ENCODE measurements at regions not wholly inside any gene's neighbourhood (a gene's known extent, or its start where the extent isn't known, plus 50 kb on each side); places are given as distances from the start of the nearest gene placed in this dataset.

DNA sequence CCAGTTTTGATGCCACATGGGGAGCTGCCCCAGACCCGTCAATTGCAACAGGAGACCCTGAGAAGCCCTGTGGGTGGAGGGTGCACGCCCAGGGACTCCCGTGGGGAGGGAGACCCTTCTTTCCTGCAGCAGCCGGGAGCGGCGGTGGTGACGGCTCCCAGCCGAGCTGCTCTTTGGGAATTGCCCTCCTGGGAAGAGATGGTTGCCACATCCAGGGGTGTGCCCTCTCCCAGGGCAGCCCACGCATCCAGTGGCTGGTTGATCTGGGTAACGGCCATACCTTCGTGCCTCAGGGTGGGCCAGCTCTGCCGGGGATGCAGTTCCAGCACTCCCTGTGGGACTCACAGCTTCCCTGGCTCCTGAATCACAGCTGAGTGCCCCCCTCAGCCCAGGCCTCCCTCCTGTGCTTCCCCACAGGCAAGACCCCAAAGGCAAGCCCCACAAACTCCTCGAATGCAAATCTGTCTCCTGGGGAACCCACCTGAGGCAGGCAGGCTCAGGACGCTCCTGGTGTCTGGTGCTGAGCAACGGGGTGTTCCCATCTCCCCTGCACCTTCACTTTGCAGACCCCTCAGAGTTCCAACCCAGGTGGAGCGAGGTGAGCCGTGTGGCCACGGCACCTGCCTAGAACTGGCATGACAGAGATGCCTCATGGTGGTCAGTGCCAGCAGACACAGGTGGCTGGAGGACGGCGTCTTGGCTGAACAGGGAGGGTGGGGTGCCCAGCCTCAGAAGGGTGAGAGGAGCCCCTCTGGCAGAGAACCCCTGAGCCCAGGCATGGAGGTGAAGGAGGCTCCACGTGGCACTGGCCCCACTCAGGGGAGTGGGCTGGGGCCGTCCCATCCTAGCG is 1027.4 kb downstream of the BRD1 start:
- H3K9me3 ChIP-seq (ENCODE audit: control insufficient read depth in 1 of 2, low read length in 2 of 2): no peaks in the 10 kb centered on the region
- no peaks in the 10 kb centered on the region for H3K27me3 ChIP-seq (ENCODE audit: low read depth, low read length)
- H3K4me3 ChIP-seq (ENCODE audit: low read depth in 1 of 2, low read length in 2 of 2): no peak overlapping the region
- no peaks in the 10 kb centered on the region for H3K36me3 ChIP-seq (ENCODE audit: control insufficient read depth in 1 of 2, insufficient read depth in 2 of 2, low read length in 2 of 2)
- H3K4me1 ChIP-seq (ENCODE audit: control insufficient read depth in 1 of 2, insufficient read depth in 2 of 2, low read length in 2 of 2): peaks cover 0 to 16% of the 10 kb centered on the region in 2 donors
- H3K27ac ChIP-seq (ENCODE audit: low read length): no peak overlapping the region

DNA sequence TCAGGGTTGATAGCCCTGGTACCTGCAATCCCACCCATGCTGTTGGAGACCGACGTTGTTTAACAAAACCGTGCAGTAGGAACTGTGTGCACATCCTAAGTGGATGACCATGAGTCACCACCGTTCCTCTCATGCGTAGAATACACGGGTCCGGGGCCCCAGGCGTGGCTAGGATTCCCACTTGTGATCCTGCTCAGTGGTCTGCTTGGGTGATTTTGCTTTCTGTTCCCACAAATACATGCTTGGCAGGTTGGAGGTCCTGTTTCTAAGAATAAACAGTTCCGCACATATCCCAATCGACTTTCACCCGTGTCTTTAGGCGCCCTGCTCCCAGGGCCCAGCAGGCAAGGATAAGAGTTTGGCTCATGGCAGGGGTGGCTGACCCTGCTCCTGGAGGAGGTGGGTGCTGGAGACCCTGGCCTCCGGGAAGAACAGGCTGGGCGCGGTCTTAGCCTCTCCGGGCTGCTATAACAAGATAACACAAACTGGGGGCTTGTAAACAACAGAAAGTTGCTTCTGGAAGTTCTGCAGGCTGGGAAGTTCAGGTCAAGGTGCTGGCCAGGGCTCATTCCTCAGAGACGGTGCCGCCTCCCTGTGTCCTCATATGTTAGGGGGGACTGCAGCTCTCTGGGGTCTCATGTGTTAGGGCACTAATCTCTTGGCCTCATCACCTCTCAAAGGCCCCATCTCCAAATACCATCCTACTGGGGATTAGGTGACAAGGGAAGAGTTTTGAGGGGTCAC is 1028.3 kb downstream of the BRD1 start:
- no peak overlapping the region for H3K4me3 ChIP-seq (ENCODE audit: low read depth in 1 of 2, low read length in 2 of 2)
- no peaks in the 10 kb centered on the region for H3K9me3 ChIP-seq (ENCODE audit: control insufficient read depth in 1 of 2, low read length in 2 of 2)
- H3K36me3 ChIP-seq (ENCODE audit: control insufficient read depth in 1 of 2, insufficient read depth in 2 of 2, low read length in 2 of 2): no peaks in the 10 kb centered on the region
- no peak overlapping the region for H3K27ac ChIP-seq (ENCODE audit: low read length)
- peaks cover 0 to 10% of the 10 kb centered on the region in 2 donors for H3K4me1 ChIP-seq (ENCODE audit: control insufficient read depth in 1 of 2, insufficient read depth in 2 of 2, low read length in 2 of 2)
- H3K27me3 ChIP-seq (ENCODE audit: low read depth, low read length): no peaks in the 10 kb centered on the region

GRCh38 chr22:48798281-48799226 is 1029.1 kb downstream of the BRD1 start:
- Histone ChIP-seq H3K36me3 (ENCODE audit: control insufficient read depth in 1 of 2, insufficient read depth in 2 of 2, low read length in 2 of 2) (no peaks in the 10 kb centered on the region), H3K27me3 (ENCODE audit: low read depth, low read length) (no peaks in the 10 kb centered on the region), H3K4me1 (ENCODE audit: control insufficient read depth in 1 of 2, insufficient read depth in 2 of 2, low read length in 2 of 2) (peaks cover 0 to 10% of the 10 kb centered on the region in 2 donors), H3K4me3 (ENCODE audit: low read depth in 1 of 2, low read length in 2 of 2) (no peak overlapping the region), H3K27ac (ENCODE audit: low read length) (no peak overlapping the region), H3K9me3 (ENCODE audit: control insufficient read depth in 1 of 2, low read length in 2 of 2) (peaks cover 0 to 4% of the 10 kb centered on the region in 2 donors)

DNA sequence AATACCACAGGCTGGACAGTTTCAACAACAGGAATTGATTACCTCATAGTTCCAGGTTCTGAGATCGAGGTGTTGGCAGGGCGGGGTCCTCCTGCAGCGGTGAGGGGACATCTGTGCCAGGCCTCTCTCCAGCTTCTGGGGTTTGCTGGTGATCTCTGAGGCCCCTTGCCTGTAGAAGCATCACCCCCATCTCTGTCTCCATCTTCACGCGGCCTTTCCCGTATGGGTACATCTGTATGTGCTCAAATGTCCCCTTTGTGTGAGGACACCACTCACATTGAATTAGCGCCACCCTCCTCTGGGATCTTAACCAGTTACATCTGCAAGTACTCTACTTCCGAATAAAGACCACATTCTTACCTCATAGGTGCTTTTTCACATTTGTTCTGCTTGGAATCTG is 1029.9 kb downstream of the BRD1 start:
- Histone ChIP-seq H3K27me3 (ENCODE audit: low read depth, low read length) (no peaks in the 10 kb centered on the region), H3K36me3 (ENCODE audit: control insufficient read depth in 1 of 2, insufficient read depth in 2 of 2, low read length in 2 of 2) (no peaks in the 10 kb centered on the region), H3K27ac (ENCODE audit: low read length) (no peak overlapping the region), H3K4me1 (ENCODE audit: control insufficient read depth in 1 of 2, insufficient read depth in 2 of 2, low read length in 2 of 2) (peaks cover 0 to 10% of the 10 kb centered on the region in 2 donors), H3K9me3 (ENCODE audit: control insufficient read depth in 1 of 2, low read length in 2 of 2) (peaks cover 0 to 6% of the 10 kb centered on the region in 2 donors), H3K4me3 (ENCODE audit: low read depth in 1 of 2, low read length in 2 of 2) (no peak overlapping the region)

GRCh38 chr22:48796310-48797015 is 1031.2 kb downstream of the BRD1 start:
- Histone ChIP-seq H3K4me3 (ENCODE audit: low read depth in 1 of 2, low read length in 2 of 2) (no peak overlapping the region), H3K27ac (ENCODE audit: low read length) (no peak overlapping the region), H3K9me3 (ENCODE audit: control insufficient read depth in 1 of 2, low read length in 2 of 2) (peaks cover 0 to 8% of the 10 kb centered on the region in 2 donors), H3K27me3 (ENCODE audit: low read depth, low read length) (no peaks in the 10 kb centered on the region), H3K4me1 (ENCODE audit: control insufficient read depth in 1 of 2, insufficient read depth in 2 of 2, low read length in 2 of 2) (peaks cover 0 to 10% of the 10 kb centered on the region in 2 donors), H3K36me3 (ENCODE audit: control insufficient read depth in 1 of 2, insufficient read depth in 2 of 2, low read length in 2 of 2) (no peaks in the 10 kb centered on the region)

DNA sequence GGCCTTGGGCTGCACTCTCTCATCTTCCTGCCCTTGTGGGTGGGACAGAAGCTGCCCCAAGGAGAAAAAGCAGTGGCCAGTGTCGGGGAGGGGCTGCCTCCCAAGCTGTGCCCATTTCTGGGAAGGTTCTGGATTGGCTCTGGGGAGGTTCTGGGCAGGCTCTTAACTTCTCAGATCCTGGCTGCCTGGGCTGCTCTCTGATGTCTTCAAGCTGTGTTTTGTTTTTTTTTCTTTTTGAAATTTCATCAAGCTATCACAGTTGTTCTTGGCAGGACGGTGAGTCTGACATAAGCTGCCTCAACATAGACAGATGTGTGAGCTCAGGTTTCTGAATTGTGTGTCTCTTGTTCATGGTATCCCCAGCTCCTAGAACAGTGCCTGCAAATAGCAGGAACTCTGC is 1032.0 kb downstream of the BRD1 start:
- Histone ChIP-seq H3K27me3 (ENCODE audit: low read depth, low read length) (no peaks in the 10 kb centered on the region), H3K9me3 (ENCODE audit: control insufficient read depth in 1 of 2, low read length in 2 of 2) (peaks cover 0 to 8% of the 10 kb centered on the region in 2 donors), H3K27ac (ENCODE audit: low read length) (no peak overlapping the region), H3K4me3 (ENCODE audit: low read depth in 1 of 2, low read length in 2 of 2) (no peak overlapping the region), H3K4me1 (ENCODE audit: control insufficient read depth in 1 of 2, insufficient read depth in 2 of 2, low read length in 2 of 2) (peaks cover 0 to 10% of the 10 kb centered on the region in 2 donors), H3K36me3 (ENCODE audit: control insufficient read depth in 1 of 2, insufficient read depth in 2 of 2, low read length in 2 of 2) (no peaks in the 10 kb centered on the region)

GRCh38 chr22:48794906-48795305 is 1032.8 kb downstream of the BRD1 start:
- no peaks in the 10 kb centered on the region for H3K36me3 ChIP-seq (ENCODE audit: control insufficient read depth in 1 of 2, insufficient read depth in 2 of 2, low read length in 2 of 2)
- no peak overlapping the region for H3K27ac ChIP-seq (ENCODE audit: low read length)
- no peaks in the 10 kb centered on the region for H3K27me3 ChIP-seq (ENCODE audit: low read depth, low read length)
- H3K4me3 ChIP-seq (ENCODE audit: low read depth in 1 of 2, low read length in 2 of 2): no peak overlapping the region
- H3K4me1 ChIP-seq (ENCODE audit: control insufficient read depth in 1 of 2, insufficient read depth in 2 of 2, low read length in 2 of 2): peaks cover 0 to 10% of the 10 kb centered on the region in 2 donors
- H3K9me3 ChIP-seq (ENCODE audit: control insufficient read depth in 1 of 2, low read length in 2 of 2): peaks cover 0 to 8% of the 10 kb centered on the region in 2 donors

DNA sequence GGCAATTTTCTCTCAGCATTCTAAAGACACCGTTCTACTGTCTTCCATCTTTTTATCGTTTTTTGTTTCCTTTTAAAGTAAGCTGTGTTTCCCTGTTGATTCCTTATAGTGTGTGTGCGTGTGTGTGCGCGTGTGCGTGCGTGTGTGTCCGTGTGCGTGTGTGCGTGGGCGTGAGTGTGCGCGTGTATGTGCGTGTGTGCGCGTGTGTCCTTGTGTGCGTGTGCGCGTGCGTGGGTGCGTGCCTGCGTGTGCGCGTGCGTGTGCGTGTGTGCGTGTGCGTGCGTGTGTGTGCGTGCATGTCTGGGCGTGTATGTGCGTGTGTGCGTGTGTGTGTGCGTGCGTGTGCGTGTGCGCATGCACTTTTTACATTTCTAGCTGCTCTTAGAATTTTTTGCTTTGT is 1033.7 kb downstream of the BRD1 start:
- H3K36me3 ChIP-seq (ENCODE audit: control insufficient read depth in 1 of 2, insufficient read depth in 2 of 2, low read length in 2 of 2): no peaks in the 10 kb centered on the region
- H3K4me1 ChIP-seq (ENCODE audit: control insufficient read depth in 1 of 2, insufficient read depth in 2 of 2, low read length in 2 of 2): peaks cover 0 to 10% of the 10 kb centered on the region in 2 donors
- H3K27ac ChIP-seq (ENCODE audit: low read length): no peak overlapping the region
- peaks cover 0 to 8% of the 10 kb centered on the region in 2 donors for H3K9me3 ChIP-seq (ENCODE audit: control insufficient read depth in 1 of 2, low read length in 2 of 2)
- no peak overlapping the region for H3K4me3 ChIP-seq (ENCODE audit: low read depth in 1 of 2, low read length in 2 of 2)
- H3K27me3 ChIP-seq (ENCODE audit: low read depth, low read length): no peaks in the 10 kb centered on the region

DNA sequence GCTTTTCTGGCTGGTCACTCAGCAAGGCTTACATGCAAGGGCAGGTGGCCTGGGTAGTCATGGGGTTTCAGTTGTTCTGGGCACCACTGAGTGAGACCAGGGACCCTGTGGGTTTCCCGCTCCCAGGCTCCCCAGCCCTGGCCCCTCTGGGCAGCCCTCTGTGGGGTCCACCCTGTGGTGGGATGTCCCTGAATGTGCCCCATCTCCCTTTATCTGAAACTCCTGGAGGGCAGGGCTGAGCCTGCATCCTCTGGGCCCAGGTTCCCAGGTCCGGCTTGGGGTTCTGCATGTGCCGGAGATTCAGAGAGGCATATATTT is 1041.0 kb downstream of the BRD1 start:
- no peaks in the 10 kb centered on the region for H3K27me3 ChIP-seq (ENCODE audit: low read depth, low read length)
- no peaks in the 10 kb centered on the region for H3K9me3 ChIP-seq (ENCODE audit: control insufficient read depth in 1 of 2, low read length in 2 of 2)
- no peaks in the 10 kb centered on the region for H3K4me1 ChIP-seq (ENCODE audit: control insufficient read depth in 1 of 2, insufficient read depth in 2 of 2, low read length in 2 of 2)
- no peaks in the 10 kb centered on the region for H3K36me3 ChIP-seq (ENCODE audit: control insufficient read depth in 1 of 2, insufficient read depth in 2 of 2, low read length in 2 of 2)
- no peak overlapping the region for H3K4me3 ChIP-seq (ENCODE audit: low read depth in 1 of 2, low read length in 2 of 2)
- H3K27ac ChIP-seq (ENCODE audit: low read length): no peak overlapping the region

DNA sequence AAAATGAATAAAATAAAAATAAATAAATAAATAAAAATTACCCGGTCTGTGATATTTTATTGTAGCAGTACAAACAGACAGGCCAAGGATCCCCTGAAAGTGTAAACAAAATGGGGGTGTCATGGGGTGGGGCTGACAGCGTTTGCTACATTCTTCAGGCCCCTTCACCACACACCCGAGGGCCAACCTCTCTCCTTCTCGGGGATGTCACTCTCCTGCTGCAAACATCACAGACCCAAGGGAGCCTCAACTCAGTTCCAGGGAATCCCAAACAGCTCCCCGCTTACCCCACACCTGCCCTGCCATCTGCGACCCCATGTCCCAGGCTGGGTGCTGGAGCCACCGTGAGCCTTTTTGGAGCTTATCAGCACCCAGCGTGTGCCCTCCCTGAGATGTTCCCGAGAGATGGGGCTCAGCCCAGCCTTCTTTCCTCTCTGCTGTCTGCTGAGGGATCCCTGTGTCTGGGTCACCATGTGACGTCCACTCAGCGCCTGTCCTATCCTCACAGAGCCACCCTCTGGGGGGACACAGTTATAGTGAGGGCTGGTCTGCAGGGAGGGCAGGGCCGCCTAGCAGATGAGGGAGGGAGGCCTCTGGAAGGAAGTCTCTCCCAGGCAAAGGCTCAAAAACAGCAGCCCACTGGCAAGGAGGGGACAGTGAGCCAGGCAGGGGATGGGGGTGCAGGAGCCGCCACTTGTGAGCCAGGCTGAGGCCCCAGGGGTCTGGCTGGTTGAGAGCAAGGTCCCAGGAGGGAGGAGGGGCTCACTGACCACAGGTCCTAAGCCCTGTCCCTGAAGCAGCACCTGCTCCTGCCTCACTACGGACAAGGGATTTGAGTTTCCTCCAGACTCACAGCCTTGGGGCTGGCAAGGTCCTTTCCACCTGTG is 1041.6 kb downstream of the BRD1 start:
- Histone ChIP-seq H3K4me3 (ENCODE audit: low read depth in 1 of 2, low read length in 2 of 2) (no peak overlapping the region), H3K27me3 (ENCODE audit: low read depth, low read length) (no peaks in the 10 kb centered on the region), H3K36me3 (ENCODE audit: control insufficient read depth in 1 of 2, insufficient read depth in 2 of 2, low read length in 2 of 2) (no peaks in the 10 kb centered on the region), H3K4me1 (ENCODE audit: control insufficient read depth in 1 of 2, insufficient read depth in 2 of 2, low read length in 2 of 2) (no peaks in the 10 kb centered on the region), H3K9me3 (ENCODE audit: control insufficient read depth in 1 of 2, low read length in 2 of 2) (no peaks in the 10 kb centered on the region), H3K27ac (ENCODE audit: low read length) (no peak overlapping the region)

Data from muscle layer of duodenum (tissue), 2 donors.